GM10248 (cell line): ENCODE measurements at regions not wholly inside any gene's neighbourhood (a gene's known extent, or its start where the extent isn't known, plus 50 kb on each side); places are given as distances from the start of the nearest gene placed in this dataset.

Experiments used
- CTCF ChIA-PET: fragments of 300-600 bp; sonication (Branson Sonifier 250); formaldehyde crosslinking; extraction: SDS; loops from one replicate; lab custom pipeline; 2021; ENCODE audit warnings: antibody characterized with exemption; lab: Yijun Ruan, JAX
- POLR2A ChIA-PET: fragments of 350-650 bp; sonication (Branson Sonifier 250); formaldehyde crosslinking; extraction: SDS; loops from one replicate; lab custom pipeline; 2020; ENCODE audit warnings: antibody characterized with exemption; lab: Yijun Ruan, JAX
- DNase-seq: peaks from one replicate; pipeline ENCODE4 v3.0.0; 2012; ENCODE audit errors: extremely low spot score
- CTCF ChIP-seq: IDR thresholded peaks from 2 replicates; pipeline ENCODE4 v1.5.1; 2012; ENCODE audit warnings: mild to moderate bottlenecking, low read depth; ENCODE audit errors: extremely low read depth, missing control alignments, control extremely low read depth

DNA sequence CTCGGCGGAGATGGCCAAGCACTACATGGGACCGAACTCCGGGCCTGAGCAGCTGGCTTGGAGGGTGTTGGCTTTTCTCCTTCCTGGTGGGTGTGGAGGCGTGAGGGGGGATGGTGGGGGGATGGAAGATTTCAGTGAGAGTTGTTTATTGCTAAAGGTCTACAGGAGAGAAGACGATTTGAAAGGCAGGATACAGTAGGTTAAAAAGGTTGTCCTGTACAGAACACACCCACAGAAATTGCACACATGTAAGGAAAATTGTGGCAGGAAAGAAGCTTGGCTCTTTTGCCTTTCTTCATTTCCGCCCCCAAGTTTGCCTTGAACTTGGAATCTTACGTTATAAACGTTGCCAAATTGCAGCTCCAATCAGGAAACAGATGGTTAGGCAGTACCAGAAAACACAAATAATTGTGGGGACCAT, 74.1 kb upstream of the STOX2 start:
- TF ChIP-seq CTCF: no peak
- ChIA-PET POLR2A (no interaction called here), CTCF (interaction anchor here (1.2 to 2.2 kb wide), 2 partner anchors 10 to 333 kb away, joined by 3 to 10 read pairs; no protein-coding TSS in a partner anchor)
- DNase-seq: no peak

GRCh38 chr4:183831683-183832082, 73.4 kb upstream of the STOX2 start:
- DNase-seq: no peak
- no peak for TF ChIP-seq CTCF
- CTCF ChIA-PET: interaction anchor here (0.8 to 2.2 kb wide), 2 partner anchors 9 to 912 kb away, joined by 3 to 10 read pairs; no protein-coding TSS in a partner anchor
- POLR2A ChIA-PET: no interaction called here

GRCh38 chr4:183832776-183833450, 72.2 kb upstream of the STOX2 start:
- TF ChIP-seq CTCF: no peak
- ChIA-PET CTCF (no interaction called here), POLR2A (no interaction called here)
- no peak for DNase-seq

DNA sequence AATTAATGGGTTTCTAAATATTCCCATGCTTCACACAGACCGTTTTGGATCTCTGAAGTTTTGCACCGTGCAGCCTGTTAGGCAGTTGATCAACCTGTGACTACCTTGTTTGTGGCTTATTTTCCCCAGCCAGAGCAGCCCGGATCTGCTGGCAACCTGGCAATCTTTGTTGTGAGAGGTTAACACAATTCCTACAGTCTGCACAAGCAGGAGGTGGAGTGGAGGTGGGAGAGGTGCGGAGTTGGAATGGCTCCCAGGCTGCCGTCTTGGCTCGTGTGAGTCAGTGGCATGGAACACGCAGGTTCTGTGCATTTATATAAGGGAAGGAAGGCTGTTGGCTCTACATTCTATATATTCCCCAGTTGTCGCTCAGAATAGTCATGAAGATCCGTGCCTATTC, 70.9 kb upstream of the STOX2 start:
- no peak for TF ChIP-seq CTCF
- no peak for DNase-seq
- CTCF ChIA-PET: no interaction called here
- POLR2A ChIA-PET: interaction anchor here (0.7 kb wide), 1 partner anchor 122 kb away, joined by 3 read pairs; no protein-coding TSS in a partner anchor

GRCh38 chr4:183837222-183837621, 67.9 kb upstream of the STOX2 start:
- CTCF ChIA-PET: no interaction called here
- TF ChIP-seq CTCF: no peak
- no peak for DNase-seq
- POLR2A ChIA-PET: no interaction called here

DNA sequence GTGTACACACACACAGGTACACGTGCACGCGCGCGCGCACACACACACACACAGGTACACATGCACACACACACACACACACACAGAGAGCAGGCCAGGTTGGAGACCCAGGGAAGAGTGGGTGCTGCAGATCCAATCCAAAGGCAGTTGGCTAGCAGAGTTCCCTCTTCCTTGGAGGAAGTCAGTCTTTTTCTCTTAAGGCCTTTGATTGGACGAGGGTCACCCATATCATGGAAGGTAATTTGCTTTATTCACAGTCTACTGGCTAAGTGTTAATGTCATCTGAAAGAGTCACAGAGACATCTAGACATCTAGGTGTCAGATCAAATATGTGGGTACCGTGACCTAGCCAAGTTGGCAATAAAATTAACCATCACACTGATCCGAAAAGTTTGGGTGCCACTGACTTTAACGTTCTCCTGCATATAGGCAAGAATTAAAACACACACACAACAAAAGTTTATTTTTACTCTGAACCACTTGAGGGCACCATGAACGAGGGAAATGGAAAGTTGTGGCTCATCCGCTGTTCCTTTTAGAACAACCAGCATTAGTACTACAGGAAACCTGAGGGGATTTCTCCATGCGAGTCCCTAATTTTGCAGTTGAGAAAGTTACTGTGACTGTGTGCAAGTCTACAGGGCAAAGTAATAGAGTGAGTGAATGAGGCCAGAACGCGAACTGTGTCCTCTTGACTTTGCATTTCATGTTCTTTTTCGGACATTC, 66.0 kb upstream of the STOX2 start:
- ChIA-PET POLR2A (no interaction called here), CTCF (no interaction called here)
- TF ChIP-seq CTCF: no peak
- no peak for DNase-seq
